GM21717 (cell line): ENCODE measurements at regions not wholly inside any gene's neighbourhood (a gene's known extent, or its start where the extent isn't known, plus 50 kb on each side); places are given as distances from the start of the nearest gene placed in this dataset.

Experiments used
- ATAC-seq: cut with Tn5 transposase; IDR thresholded peaks from one replicate; pipeline ENCODE4 v1.9.1; 2021; ENCODE audit warnings: mild to moderate bottlenecking, moderate library complexity; ENCODE audit not compliant: unreplicated experiment

DNA sequence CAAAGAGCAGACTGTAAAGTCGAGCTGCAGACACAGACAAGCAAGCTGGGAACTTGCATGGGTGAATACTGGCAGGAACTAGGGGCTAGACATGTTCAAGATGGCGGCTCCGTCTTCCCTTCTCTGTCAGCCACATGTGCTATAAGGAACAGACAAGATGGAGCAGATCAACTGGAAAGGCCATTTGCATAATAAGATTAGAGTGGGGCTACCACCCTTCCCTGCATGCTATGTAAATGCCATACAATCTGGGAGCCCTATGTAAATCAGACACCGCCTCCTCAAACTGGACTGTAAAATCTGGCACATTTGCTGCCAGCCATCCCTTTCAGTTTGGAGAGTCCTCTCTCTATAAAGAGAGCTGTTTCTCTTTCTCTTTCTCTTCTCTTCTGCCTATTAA lies 640.1 kb upstream of the CDH8 start:
- ATAC-seq: no peak

DNA sequence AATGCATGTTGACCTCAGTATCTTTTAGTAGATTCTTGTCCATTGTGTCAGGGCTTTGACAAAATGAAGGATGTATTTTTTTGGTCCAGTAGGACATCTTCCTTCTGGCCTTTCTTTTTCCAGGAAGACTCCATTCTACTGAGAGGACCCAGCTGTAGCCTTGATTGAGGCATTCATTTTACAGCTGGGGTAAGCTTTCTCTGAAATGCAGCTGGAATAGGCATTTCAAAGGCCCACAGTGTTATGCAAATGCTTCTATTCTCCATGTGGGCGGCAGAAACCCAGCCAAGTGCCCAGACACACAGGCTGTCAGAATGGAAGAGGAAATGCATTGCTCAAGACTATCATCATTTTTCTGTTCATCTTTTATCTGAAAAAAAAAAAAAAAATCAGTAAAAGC lies 629.0 kb upstream of the CDH8 start:
- ATAC-seq: no peak

DNA sequence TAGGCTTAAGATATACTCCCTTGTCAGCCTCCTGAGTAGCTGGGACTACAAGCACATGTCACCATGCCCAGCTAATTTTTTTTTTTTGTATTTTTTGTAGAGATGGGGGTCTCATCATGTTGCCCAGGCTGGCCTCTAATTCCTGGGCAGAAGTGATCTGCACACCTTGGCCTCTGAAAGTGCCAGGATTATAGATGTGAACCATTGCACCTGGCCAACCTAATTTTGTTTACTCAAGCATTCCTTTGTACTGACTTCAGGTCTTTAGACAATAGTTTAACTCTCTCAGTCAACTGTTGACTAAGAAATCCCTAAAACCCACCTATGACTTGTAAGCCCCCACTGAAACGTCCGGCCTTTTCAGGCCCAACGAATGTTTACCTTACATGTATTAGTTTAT lies 628.3 kb upstream of the CDH8 start:
- no peak for ATAC-seq

DNA sequence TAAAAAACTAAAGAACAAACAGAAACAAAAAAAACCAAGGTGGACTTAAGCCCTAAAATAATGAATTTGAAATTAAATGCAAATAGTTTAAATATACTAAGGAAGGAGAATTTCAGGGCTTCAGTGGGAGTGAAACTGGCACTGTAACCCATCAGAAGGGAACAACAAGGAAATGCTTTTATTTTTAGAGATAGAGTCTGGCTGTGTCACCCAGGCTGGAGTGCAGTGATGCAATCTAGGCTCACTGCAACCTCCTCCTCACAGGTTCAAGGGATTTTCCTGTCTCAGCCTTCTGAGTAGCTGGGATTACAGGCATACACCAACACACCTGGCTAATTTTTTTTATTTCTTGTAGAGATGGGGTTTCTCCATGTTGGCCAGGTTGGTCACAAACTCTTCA lies 625.2 kb upstream of the CDH8 start:
- no peak for ATAC-seq

DNA sequence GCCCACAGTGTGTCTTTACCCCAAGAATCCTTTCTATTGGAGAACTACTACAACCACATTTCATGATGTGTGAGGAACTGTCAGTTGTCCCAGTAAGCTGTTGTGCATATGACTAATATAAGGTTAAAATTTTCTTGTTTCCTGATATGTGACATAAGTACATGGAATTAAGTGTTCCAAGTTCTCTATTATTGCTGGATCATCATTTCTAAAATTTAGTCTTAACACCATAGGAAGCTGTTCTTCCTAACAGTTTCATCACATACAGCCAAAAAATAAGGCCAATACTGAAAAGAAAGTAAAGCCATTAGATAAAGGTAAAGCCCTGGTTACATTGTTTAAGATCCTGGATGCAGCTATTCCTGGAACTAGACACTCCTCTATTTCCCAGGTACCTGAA lies 620.9 kb upstream of the CDH8 start:
- ATAC-seq: no peak

DNA sequence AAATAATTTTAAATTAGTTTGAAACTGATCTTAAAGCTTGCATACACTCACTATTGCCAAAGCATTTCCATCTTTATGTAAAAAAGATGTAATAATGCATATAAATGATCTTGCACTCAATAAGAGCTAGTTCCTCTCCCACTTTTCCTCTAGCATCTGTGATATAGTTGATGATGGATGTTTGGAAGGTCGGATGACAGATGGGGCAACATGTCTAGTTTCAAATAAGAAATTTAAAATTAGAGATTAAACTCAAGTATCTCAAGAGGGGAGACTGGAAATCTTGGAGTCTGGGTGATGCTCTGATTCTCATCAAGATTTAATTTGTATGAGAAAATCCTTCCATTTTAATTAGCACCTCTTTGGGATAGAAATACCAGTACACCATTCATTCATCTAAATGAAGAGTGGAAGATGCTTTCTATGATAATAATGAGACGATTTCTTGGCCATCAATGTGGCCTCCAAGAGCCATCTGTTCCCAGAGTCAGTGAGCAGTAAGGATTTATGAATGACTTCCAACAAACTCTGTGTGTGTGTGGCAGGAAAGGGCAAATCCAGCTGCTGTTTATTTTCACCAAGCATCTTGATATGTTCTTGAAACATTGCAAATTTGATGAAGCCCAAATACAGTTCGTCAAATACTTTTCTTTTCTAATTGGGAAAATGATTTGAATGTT lies 616.3 kb upstream of the CDH8 start:
- no peak for ATAC-seq

DNA sequence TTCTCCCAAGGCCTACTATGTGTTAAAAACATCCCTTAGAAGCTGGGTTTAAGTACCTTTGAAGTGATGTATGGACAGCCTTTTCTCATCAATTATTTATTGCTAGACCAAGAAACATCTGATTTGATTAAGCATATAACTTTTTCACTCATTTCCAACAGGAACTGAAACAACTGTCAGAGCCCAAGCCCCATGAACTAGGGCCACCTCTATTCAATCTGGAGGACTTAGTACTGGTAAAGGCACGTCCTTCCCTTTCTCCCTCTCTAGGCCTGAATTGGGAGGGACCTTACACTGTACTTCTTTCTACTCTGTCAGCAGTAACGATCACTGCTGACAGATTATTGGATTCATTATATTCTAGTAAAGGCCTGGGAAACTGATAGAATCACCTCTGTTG lies 612.0 kb upstream of the CDH8 start:
- no peak for ATAC-seq

DNA sequence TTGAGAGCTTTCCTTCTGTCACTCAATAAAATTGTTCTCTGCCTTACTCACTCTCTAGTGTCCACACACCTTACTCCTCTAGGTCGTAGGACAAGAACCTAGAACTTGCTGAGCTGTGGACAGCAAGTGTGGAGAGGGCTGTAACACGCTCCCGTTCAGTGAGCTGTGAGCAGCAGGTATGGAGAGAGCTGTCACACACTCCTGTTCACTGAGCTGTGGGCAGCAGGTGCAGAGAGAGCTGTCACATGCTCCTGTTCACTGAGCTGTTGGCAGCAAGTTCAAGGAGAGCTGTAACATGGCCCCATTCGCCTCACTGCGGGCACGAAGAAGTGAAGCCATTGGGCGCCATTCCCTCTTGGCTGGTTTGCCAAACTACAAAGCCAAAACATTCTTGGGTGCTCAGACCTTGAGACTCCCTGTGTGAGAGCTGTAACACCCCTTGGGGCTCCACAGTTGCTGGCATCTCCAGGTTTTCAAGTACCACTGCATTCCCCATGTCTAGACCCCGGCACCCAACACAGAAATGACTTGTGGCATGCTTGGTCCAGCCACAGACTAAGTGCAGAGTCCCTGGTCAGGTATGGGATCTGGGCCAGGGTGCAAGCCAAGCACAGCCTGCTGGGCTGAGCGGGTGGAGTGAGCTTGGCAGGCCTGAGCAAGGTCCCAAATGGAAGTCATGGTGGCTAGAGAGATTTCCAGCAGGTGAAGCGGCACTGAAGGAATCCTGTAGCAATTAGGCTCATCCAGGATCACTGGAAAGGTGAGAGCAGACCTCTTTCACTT lies 608.0 kb upstream of the CDH8 start:
- no peak for ATAC-seq

DNA sequence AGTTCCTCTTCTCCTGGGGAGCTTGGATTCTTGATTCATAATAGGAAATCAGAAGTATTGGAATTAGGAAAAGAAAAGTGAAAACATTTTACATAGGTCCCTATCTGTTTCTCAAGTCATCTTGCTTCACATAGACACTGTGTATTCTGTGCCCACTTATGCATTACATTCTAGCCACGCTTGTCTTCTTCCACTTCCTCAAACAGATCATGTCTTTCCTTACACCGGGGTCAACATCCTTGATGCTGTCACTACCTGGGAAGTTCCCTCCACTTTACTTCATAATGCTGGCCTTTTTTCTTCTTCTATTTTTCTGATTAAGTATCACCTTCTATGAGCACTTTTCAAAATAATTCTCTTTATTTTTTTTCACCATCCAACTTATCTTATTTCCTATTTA lies 606.4 kb upstream of the CDH8 start:
- ATAC-seq: no peak

DNA sequence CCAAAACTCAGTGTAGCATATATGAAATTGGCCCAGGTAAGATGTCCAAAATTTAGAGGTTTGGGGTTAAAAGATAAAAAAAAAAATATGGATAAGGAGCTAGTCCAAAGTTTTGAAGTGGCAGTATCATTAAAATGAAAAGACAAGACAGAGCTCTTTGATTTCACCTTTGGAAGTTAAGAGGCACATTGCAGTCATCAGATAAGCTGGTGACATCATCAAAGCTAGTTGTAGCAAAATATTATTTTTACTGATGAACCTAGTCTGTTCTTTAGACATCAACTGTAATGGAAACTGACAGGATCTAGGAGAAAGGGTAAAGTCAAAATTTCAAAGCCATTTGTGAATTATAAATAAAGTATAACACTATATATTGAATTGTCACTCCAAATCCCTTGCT lies 603.7 kb upstream of the CDH8 start:
- no peak for ATAC-seq

DNA sequence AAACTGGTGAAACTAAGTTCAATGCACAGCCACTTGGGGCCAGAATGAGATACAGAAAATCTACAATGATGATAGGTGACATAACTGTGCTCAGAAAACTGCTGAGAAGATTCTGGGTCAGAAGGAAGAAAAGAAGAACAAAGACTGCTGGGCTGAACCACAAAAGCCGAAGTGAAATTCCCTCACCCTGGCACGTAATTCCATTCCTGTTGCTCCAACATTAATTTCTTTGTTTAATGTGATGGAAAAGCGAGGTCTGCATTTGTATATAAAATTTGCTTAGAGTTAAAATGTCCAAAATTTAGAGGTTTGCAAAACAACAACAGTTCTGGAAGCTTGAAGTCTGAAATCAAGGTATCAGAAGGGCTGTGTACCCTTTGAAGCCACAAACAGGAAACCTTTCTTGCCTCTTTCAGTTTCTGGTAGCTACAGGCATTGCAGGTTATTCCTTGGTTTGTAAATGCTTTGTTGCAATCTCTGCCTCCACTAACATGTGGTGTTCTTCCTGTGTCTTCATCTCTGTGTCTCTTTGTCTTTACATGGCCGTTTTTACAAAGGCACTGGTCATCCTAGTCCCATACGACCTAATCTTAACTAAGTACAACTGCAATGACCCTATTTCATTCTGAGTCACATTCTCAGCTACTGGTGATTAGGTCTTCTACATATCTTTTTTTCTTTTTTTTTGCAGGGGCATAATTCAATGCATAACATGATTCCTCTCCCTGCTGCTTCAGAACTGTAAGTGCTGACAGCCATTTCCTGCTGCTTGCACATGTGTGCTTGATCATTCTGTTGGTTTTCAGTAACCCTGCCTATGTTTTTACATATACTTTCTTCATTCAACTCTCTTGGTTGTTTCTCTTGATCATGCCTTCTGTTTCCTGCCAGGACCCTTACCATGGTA lies 603.0 kb upstream of the CDH8 start:
- ATAC-seq: peak; percentile 89

DNA sequence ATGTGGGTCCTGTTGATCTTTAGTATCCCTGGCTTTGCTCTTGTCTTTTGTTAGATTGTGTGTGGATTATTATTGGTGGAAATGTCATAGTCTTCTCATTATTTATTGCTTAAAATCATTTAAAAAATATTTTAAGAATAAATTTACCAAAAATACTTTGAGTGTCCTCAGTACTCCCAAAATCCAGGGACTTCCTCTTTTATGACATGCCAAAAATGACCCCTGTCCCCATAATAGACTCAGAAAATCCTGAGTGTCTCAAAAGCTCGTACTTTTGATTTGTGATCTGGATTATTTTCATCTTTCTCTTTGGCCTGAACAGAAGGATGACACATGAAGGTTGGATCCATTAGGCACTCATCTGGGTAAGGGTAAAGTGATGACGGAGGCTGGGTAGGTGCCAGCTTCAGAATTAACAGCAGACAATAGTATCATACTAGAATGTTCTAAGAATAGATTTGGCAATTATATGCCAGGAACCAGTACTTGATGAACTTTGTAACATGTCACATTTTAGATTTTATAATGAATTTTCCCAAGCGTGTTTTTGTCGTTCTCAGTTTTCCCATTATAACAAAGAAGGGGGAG lies 602.2 kb upstream of the CDH8 start:
- peak; percentile 20 for ATAC-seq

DNA sequence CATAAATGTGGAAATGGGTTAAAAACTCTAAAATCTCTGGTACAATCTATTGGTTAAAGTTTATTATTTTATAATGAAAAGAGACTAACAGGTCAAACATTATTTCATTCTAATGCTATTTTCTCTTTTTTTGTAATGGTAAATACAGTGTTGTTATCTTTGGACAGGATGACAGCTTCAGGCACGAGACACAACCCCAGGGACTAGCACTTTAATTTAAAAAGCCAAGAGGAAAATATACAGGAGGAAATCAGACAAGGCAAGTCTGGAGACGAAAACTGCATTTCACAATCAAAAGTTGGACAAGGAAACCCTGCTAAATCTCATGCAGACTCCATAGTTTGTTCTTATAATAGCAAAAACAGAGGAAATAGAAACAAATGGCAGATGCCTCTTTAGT lies 589.1 kb upstream of the CDH8 start:
- no peak for ATAC-seq

DNA sequence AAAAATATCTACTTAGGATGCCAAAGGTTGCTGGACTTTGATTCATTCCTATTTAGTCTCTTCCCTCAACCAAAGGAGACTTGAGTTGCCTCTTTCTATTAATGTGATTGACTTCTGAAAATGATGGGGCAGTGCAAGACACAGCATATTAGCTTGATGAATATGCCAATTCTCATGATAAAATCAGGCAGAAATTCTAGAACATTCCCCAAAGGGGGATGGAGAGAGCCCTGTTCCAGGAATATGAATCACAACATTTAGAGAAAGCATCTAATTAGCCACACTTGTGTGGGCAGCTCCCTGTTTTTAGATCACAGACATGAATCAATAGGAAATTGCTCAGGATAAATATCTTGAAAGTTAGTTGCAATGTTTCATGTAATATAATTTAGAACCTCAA lies 584.0 kb upstream of the CDH8 start:
- ATAC-seq: no peak

DNA sequence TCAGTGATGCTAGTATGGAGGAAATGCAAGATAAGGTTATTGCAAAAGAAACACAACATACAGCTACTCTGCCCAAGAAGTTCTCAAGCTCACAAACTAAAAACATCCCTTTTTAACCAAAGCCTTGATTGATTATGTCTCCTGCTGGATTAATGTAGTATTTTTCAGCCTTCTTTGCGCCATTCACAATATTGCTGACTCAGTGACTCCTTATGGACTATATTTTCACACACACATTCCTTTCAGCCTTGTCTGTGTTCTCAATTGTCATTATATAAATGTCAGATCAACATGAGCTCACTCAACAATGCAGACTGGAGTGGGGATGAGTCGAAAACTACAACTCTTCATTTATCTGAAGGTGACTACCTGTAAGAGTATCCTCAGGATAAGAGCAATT lies 579.3 kb upstream of the CDH8 start:
- no peak for ATAC-seq

DNA sequence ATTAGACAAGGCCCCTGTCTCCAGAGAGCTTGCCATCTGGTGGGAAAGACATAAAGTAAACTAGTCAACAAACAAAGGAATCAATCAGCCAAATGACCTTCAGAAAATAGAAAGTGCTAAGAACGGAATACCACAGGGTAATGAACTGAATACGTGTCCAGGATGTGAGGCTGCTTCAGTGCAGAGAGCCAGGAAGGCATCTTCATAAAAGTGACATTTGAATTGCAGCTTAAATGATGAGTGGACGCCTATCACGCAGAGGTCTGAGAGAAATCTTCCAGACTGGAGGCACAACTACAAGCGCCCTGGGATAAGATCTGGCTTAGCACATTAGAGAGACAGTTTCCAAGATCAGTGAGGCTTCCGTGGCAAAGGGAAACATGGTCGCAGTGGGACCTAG lies 574.1 kb upstream of the CDH8 start:
- no peak for ATAC-seq

DNA sequence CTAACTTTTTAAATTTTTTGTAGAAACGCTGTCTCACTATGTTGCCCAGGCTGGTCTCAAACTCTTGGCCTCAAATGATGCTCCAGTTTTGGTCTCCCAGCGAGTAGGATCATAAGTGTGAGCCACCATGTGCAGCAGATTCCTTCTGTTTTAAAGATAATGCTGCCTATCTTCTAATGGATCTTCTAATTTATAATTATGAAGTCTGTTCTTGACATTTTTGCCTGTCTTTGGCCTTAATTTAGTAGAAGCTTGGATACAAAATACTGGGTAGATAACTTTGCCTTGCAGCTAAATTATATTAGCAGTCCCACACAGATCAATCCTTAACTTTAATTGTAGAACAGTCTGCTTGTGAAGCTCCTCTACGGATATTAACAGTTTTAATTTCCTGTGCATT lies 566.6 kb upstream of the CDH8 start:
- ATAC-seq: no peak

DNA sequence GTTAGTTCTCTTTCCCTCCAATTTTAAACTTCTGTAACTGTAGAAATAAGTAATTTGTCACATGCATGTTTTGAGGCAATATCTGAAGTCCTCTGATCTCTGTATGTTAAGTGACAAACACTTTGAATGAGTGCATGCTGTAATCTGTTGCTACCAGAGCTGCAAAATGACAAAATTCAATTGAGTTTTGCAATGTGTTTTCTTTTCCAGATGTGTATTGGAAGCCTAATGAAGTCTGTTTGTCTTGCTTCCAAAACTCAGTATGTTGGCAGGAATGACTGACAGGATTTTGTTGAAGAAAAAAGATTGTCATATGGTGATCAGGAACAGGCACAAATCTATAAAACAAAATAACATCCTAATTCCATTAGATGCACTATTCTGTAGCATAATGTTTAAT lies 561.6 kb upstream of the CDH8 start:
- no peak for ATAC-seq

DNA sequence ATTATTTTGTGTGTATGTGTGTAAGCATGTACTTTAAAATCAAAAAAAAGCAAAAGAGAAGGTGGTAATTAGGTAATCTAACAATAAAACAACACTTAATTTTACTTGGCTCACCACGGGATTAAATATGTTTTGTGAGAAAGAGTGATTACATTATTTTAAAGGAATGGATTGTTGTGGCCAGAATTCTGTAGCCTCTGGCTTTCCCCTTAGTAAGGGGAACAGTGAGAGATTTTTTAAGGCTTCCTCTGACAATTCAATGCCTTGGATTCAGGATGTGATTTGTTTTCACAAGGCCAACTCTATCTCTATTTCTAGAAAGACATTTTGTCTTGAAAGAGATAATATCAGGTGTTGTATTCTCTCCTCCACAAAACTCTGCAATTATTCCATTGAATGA lies 560.3 kb upstream of the CDH8 start:
- no peak for ATAC-seq

DNA sequence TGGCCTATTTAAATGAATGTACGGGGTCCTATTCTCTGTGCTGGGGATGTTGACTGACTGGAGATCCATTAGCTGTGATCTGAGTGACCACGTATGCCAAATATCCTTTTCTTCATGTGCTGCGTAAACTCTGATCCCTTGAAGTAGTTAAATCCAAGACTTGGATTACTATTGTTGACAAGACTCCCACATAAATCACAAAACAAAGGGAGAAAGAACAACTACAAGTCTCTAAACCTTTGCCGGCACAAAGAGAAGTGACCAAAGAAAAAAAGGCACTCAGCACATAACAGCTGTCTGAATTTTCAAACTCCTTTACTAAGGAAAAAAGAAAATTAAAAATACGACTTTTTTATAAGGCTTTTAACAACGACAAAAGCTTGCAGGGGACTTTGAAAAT lies 559.9 kb upstream of the CDH8 start:
- ATAC-seq: no peak

DNA sequence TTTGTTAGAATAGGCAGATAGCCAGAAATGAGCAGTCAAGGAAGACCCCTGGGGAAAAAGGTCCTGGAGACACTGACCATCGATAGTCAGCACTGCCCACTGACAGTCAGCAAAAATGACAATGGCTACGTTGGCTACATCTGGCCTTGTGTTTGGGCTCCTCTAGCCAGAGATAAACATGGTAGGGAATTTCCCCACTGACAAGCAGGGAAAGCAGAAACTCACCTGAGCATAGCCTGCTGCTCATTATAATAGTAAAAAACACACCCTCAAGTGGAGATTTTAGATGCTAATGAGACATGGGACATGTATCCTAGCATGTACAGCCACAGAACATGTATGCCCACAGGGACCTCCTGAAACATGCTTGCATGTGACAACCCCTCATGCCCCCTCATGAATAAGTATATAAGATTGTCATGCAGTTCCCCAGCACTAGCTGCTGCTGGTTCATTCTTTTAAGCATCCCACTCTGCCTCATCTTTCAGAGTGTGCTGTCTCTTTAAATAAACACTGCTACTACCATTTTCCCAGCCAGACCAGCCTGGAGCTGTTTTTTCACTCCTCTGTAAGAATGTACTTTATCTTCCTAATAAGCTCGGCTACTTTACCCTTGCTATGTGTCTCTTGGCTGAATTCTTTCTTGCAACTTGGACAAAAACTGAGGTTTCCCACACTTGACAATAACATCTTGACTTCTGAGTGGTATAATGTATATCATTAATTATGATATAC lies 550.1 kb upstream of the CDH8 start:
- ATAC-seq: no peak
